Peyer's patch (tissue), 4 donors: ENCODE measurements at regions not wholly inside any gene's neighbourhood (a gene's known extent, or its start where the extent isn't known, plus 50 kb on each side); places are given as distances from the start of the nearest gene placed in this dataset.

Experiments
- CTCF ChIP-seq, 6 experiments: fragments of 450-650 bp in 4 of 6; fragments of 200-600 bp in 2 of 6; sonication (generic) in 1 of 6; IDR thresholded peaks; one replicate each; pipeline ENCODE4 v1.5.1; 2017 to 2019; ENCODE audit warnings: antibody characterized with exemption in 6 of 6, mild to moderate bottlenecking in 3 of 6, moderate library complexity in 1 of 6
- POLR2A ChIP-seq, 2 donors: fragments of 450-650 bp; IDR thresholded peaks; one replicate each; pipeline ENCODE4 v1.5.1; 2017; ENCODE audit warnings: antibody characterized with exemption in 2 of 2, mild to moderate bottlenecking in 2 of 2, moderate library complexity in 2 of 2

- TF ChIP-seq CTCF (IDR thresholded peaks at IDR 0.05) (no peak), POLR2A (IDR thresholded peaks at IDR 0.05) (no peak)
These were observed 153.9 kb upstream of the NDUFV2 start for GRCh38 chr18:8948471-8949149.
